ENCODE measurements at regions not wholly inside any gene's neighbourhood (a gene's known extent, or its start where the extent isn't known, plus 50 kb on each side); places are given as distances from the start of the nearest gene placed in this dataset.
A peak's percentile ranks its signal among the peaks of the same experiment; 100 is the strongest.
"Not testable (repeated sequence)": the region's sequence is repeated elsewhere in the genome, so short reads cannot be mapped to it uniquely, and the experiment has no call there.

GRCh38 chr18:12179029-12179428 lies 75.1 kb upstream of the CIDEA start:
- DNase-seq; H3K4me3 ChIP-seq (replicated peaks in 1 of 3); H3K9me3 ChIP-seq; intact Hi-C loops (cut with DNase I); H3K36me3 ChIP-seq; H3K27me3 ChIP-seq; H3K4me1 ChIP-seq; H3K27ac ChIP-seq: not testable (repeated sequence)
- 70 to 74% methylated on average over 2 to 3 of the region's 4 CpGs for WGBS, 2 donors

GRCh38 chr18:12179697-12180577 lies 74.2 kb upstream of the CIDEA start:
- H3K4me1 ChIP-seq; intact Hi-C loops (cut with DNase I); H3K36me3 ChIP-seq; H3K27ac ChIP-seq; H3K27me3 ChIP-seq; DNase-seq; H3K4me3 ChIP-seq (replicated peaks in 1 of 3); H3K9me3 ChIP-seq: not testable (repeated sequence)
- WGBS, 2 donors, result 83% methylated on average over 1 of the region's 8 CpGs; no CpG with 5 or more reads in 1 of the 2 donors

- H3K27ac ChIP-seq; H3K9me3 ChIP-seq; H3K36me3 ChIP-seq; H3K4me3 ChIP-seq (replicated peaks in 1 of 3); H3K27me3 ChIP-seq; H3K4me1 ChIP-seq; intact Hi-C loops (cut with DNase I): not testable (repeated sequence)
- 35 to 41% methylated on average over 3 of the region's 3 CpGs for WGBS, 2 donors
- peak; percentile 74 to 78 for DNase-seq
Observed at GRCh38 chr18:12198797-12199196, 55.4 kb upstream of the CIDEA start.

- H3K27ac ChIP-seq; H3K4me1 ChIP-seq; H3K36me3 ChIP-seq; intact Hi-C loops (cut with DNase I); H3K4me3 ChIP-seq (replicated peaks in 1 of 3); H3K27me3 ChIP-seq; H3K9me3 ChIP-seq; DNase-seq: not testable (repeated sequence)
- WGBS, 2 donors, result 84 to 85% methylated on average over 5 of the region's 5 CpGs
Observed at GRCh38 chr18:12200186-12200585, 54.0 kb upstream of the CIDEA start.
